GM13976 (cell line): ENCODE measurements at regions not wholly inside any gene's neighbourhood (a gene's known extent, or its start where the extent isn't known, plus 50 kb on each side); places are given as distances from the start of the nearest gene placed in this dataset.
A peak's percentile ranks its signal among the peaks of the same experiment; 100 is the strongest.

ENCODE experiments used
- DNase-seq: peaks from one replicate; pipeline ENCODE4 v3.0.0; 2012; ENCODE audit warnings: low spot score
- CTCF ChIP-seq: IDR thresholded peaks from 2 replicates; pipeline ENCODE4 v1.5.1; 2012; ENCODE audit warnings: borderline replicate concordance, mild to moderate bottlenecking; ENCODE audit not compliant: insufficient read depth; ENCODE audit errors: extremely low read depth, missing control alignments, control extremely low read depth
- in situ Hi-C: fragments of 300-500 bp; cut with MboI; formaldehyde crosslinking; loops from one replicate; pipeline ENCODE4 v1.12.0; 2022; ENCODE audit warnings: low sequenced_read_pairs, mixed read lengths, inconsistent platforms; ENCODE audit not compliant: unreplicated experiment

DNA sequence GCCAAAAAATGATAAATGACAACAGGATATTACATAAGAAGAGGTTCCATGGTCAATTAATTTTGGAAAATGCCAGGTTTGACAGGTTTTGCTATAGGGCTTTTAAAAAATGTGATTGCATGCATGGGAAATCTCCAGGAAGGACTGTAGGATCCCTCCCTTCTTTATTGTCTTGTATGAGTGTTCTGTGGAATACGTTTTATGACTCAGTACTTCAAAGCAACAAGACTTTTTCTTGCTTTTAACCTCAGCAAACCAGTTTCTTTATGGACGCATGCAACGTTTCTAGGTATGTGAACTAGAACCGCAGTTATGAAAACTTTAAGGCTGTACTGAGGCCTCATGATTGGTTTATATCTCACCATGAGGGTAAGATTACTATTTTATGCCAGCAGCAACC, 76.6 kb upstream of the NTRK2 start:
- DNase-seq: no peak
- no peak for TF ChIP-seq CTCF
- in situ Hi-C loops: no loop called here

DNA sequence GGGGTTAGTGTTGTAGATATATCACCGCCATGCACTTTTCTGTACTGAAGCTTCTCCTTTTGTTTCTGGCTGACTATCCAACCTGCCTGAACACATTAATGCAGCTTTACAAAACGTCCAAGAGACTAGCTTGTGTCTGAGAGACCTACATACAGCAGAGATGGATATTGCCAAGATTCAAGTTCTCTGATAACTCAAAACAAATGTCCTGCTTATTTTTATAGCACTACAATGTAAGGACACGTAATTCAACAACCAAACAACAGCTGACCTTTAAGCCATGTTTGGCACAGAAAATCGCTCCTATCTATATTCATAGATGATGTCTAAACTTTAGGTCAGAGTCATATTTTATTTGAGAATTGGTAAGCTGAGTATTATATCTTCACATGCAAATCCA, 76.2 kb upstream of the NTRK2 start:
- no peak for TF ChIP-seq CTCF
- in situ Hi-C loops: no loop called here
- DNase-seq: no peak

- in situ Hi-C loops: no loop called here
Measured at GRCh38 chr9:84597131-84597530, 72.4 kb upstream of the NTRK2 start.

GRCh38 chr9:84598921-84599636, 70.5 kb upstream of the NTRK2 start:
- in situ Hi-C loops: no loop called here
- no peak for DNase-seq
- no peak for TF ChIP-seq CTCF

More at GRCh38 chr9:84597131-84597530, 72.4 kb upstream of the NTRK2 start:
- no peak for TF ChIP-seq CTCF
- DNase-seq: peak; percentile 35

- in situ Hi-C loops: no loop called here
- DNase-seq: no peak
- no peak for TF ChIP-seq CTCF
Measured at GRCh38 chr9:84600739-84601138, 68.8 kb upstream of the NTRK2 start.

DNA sequence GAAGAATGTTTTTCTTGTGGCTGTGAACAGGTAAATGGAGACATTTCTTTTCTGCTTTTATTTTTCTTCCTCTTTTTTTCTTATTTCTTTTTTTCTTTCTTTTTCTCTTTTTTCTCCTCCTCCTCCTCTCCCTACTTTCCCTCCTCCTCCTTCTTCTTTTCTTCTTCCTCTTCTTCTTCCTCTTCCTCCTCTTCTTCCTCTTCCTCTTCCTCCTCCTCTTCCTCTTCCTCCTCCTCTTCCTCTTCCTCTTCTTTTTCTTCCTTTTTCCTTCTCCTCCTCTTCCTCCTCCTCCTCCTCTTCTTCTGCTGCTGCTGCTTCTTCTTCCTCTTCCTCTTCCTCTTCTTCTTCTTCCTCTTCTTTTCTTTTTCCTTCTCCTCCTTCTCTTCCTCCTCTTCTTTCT, 65.3 kb upstream of the NTRK2 start:
- no peak for DNase-seq
- TF ChIP-seq CTCF: no peak
- in situ Hi-C loops: no loop called here

DNA sequence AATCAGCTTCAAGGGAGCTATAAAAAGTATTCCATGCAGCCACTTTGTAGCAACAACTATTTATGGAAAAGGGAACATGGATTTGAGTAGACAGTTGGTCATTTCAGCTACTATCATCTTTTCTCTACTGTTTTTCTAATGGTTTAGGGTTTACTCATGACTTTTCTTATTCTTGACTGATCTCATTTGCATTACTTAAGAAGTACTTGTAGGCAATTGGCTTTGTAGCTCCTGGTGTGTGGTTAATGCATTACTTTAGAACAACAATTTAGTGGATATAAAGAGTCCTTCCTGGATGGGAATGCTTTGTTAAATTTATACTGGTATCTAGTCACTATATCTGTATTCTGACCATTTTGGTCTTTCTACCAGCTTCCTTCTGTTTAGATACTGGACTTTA, 59.8 kb upstream of the NTRK2 start:
- TF ChIP-seq CTCF: no peak
- no peak for DNase-seq
- in situ Hi-C loops: no loop called here
